T47D (cell line): ENCODE measurements at regions not wholly inside any gene's neighbourhood (a gene's known extent, or its start where the extent isn't known, plus 50 kb on each side); places are given as distances from the start of the nearest gene placed in this dataset.

Experiments
- DNase-seq, 2 experiments: peaks; one replicate each; pipeline versions ENCODE4 v3.0.0 to v3.0.0-alpha.2; 2011 to 2012; ENCODE audit warnings: low read depth in 1 of 2, low spot score in 1 of 2
- JUND ChIP-seq: IDR thresholded peaks from 2 replicates; pipeline ENCODE4 v1.6.1; 2012; ENCODE audit warnings: low read depth
- in situ Hi-C: cut with HindIII; loops from 2 replicates; pipeline ENCODE4 v1.10.0; 2016; ENCODE audit warnings: low sequenced_read_pairs, low pct_unique_long_range_greater_than_20kb

GRCh38 chr2:199524689-199525574, 67.2 kb upstream of the SATB2 start:
- DNase-seq = no peak
- in situ Hi-C loops = no loop called here
- TF ChIP-seq JUND = no peak

DNA sequence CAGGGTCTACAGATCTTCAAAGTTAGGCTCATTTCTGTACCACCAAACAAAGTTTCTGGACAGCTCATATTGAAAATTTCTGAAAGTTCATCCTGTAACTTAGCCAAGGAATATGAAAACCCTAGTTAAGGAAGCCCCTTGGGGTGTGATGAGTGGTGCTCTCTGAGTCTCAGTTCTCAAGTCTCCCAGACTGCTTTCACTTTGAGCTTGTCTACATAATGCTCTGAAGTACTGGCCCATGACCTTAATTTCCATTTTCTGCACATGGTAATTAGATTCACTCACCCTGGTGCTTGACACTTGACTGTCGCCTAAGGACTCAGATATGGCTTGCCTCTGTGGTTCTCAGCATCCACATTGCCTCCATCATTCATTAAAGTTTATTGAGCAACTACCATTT, 51.7 kb upstream of the SATB2 start:
- in situ Hi-C loops = no loop called here
- no peak for TF ChIP-seq JUND
- no peak for DNase-seq
